GM18499 (cell line): ENCODE measurements at regions not wholly inside any gene's neighbourhood (a gene's known extent, or its start where the extent isn't known, plus 50 kb on each side); places are given as distances from the start of the nearest gene placed in this dataset.
"Not testable (repeated sequence)": the region's sequence is repeated elsewhere in the genome, so short reads cannot be mapped to it uniquely, and the experiment has no call there.

Experiments used
- ATAC-seq: cut with Tn5 transposase; IDR thresholded peaks from one replicate; pipeline ENCODE4 v1.9.1; 2021; ENCODE audit warnings: moderate number of reproducible peaks; ENCODE audit not compliant: insufficient read depth, unreplicated experiment

DNA sequence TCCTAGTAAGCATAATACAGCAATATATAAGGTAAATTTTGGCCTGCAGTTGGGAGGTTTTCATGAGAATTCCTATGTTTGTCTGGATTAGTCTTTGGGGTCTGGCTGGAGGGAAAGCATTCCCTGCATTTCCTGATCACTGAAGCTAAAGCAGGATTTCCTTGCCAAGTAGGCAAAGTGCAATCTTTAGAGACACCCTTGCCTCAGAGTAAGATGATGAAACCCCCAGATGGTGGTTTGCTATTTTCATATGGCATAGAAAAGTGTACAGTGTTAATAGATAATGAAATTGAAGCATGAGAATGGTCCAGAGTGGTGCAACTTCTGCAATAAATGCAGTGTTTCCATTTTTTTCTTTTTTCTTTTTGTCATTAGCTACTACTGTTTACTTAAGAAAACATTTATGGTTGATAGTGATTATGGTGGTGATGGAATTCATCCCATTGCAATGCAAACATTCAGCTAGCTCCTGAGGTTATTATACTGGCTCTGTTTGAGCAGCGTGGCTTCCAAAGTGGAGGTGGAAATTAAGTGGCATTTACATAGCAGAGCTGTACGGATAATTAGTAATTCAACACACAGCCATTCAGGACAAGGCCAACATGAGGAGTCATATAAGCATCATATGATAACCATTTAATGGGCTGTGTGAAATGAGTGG is 276.3 kb downstream of the DUSP6 start:
- no peak for ATAC-seq

DNA sequence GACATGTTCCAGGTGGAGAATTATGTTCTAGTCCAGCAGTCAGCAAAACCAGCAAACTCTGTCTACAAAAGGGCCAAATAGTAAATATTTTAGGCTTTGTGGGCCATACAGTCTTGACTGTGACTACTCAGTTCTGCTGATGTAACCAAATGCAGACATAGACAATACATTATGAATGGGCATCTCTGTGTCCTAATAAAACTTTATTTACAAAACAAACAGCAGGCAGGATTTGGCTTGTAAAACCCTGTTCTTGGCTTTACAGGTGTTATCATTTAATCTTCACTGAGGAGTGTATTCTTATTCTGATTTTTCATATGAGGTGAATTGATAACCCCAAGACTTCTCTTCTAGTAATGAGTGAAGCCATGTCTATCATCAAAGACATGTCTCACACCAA is 278.6 kb downstream of the DUSP6 start:
- ATAC-seq = no peak

GRCh38 chr12:89073027-89073398 is 279.3 kb downstream of the DUSP6 start:
- no peak for ATAC-seq

GRCh38 chr12:89072294-89073026 is 279.8 kb downstream of the DUSP6 start:
- ATAC-seq = no peak

- no peak for ATAC-seq
These were observed 281.7 kb downstream of the DUSP6 start for GRCh38 chr12:89070603-89071002.

DNA sequence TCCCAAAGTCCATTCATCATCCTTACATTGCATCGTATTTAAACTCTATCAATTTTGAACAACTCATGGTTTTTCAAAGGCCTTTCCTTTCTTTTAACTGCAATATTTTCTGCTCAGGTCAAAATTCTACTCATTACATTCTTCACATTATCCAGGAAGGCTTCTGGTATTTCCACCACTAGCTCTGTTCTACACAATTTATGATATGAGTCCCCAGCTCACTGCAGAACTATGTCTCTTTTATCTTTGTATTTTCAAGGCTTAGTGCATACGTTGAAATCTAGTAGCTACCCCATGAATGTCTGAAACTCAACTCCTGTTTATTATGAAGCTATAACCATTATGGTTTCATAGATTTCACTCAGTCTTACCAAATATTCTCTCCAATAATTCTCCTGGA is 282.9 kb downstream of the DUSP6 start:
- no peak for ATAC-seq

GRCh38 chr12:89067421-89068187 is 284.7 kb downstream of the DUSP6 start:
- no peak for ATAC-seq

- no peak for ATAC-seq
These were observed 287.5 kb downstream of the DUSP6 start for GRCh38 chr12:89064780-89065179.

DNA sequence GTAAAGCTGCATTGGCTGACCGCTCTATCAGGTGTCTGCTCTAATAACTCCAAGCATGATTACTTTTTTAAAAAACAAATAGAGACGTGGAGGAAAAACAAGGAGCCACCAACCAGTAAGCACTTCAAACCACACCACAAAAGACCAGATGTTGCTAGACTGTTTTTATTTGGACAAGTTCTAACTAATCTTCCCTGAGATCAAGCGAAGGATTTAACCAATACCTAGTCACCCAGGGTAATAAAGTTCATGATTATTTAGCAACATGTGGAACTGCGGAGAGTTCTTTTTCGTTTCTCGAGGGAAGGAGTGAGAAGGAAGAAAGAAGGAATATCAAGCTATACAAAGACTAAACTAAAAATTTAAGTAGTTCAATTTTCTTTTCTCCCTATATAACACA is 288.1 kb downstream of the DUSP6 start:
- ATAC-seq = no peak

- no peak for ATAC-seq
These were observed 289.3 kb downstream of the DUSP6 start for GRCh38 chr12:89062996-89063395.

- ATAC-seq = no peak
These were observed 292.4 kb downstream of the DUSP6 start for GRCh38 chr12:89059721-89060541.

- ATAC-seq = no peak
These were observed 293.2 kb downstream of the DUSP6 start for GRCh38 chr12:89059056-89059455.

- ATAC-seq = no peak
These were observed 293.9 kb downstream of the DUSP6 start for GRCh38 chr12:89058402-89058801.

- not testable (repeated sequence) for ATAC-seq
These were observed 298.5 kb downstream of the DUSP6 start for GRCh38 chr12:89053817-89054216.

DNA sequence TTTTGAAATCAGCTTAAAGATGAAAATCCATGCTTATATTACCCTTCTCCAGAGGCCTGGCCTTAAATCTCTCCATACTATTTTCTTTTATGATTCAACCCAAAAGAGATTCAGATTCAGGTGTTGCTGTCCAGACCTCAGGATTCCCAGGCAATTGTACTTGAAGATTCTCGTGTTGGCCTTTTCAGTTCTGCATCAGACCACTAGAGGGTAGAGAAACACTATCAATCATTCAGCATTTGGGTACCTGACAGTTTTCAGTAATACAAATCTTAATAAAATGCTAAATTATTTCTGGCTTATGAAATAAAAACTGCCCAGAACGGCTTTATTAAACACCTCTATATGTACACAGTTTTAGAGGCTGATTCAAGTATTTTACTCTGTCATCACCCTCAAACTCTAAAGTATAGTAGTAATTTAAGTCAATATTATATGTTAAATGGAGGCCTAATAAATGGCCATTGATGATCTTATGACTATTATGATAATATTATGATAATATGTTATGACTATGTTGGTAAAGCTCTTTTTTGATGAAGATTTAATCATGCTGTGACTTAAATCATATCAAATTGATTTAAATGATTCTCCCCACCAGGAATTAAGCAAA is 301.1 kb downstream of the DUSP6 start:
- peak; percentile 75 for ATAC-seq

DNA sequence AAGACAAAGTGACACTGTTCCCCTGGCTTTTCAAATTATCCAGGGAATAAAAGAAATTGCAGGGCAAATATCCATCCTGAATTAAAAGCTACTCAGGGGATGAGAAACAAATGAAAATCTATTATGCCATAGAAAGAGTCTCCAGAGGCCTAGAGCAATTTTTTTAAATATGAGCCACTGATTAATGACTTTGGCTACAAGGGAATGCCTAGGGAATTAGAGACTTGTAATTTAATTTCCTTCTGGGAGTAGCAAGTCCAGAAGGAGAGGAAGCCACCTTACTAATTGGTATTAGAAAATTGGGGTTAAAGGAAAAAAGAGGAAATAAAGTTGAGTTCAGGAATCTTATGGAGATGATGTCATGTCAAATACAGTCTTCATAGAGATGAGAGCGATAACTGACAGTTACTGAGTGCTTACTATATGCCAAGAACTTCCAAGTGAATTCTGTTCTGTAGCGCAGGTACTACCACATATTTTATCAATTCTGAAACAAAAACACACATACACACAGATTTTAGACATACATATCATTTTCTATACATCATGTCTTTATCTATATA is 304.4 kb downstream of the DUSP6 start:
- ATAC-seq = no peak

DNA sequence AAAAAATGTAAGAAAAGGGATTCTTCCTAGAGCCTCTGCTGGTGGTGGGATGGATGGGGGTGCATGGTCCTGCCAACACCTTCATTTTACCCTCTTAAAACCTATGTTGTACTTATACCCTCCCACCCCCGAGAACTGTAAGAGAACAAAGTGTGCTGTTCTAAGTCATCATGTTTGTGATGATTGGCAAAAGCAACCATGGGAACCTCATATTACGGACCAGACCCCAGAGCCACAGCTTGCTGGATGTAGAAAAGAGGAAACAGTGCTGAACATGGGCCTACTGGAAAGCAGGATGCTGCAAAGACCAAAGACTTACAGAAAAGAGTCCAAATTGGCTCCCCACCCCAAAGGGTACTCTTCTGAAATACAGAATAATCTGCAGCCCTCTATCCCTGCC is 311.2 kb downstream of the DUSP6 start:
- no peak for ATAC-seq

DNA sequence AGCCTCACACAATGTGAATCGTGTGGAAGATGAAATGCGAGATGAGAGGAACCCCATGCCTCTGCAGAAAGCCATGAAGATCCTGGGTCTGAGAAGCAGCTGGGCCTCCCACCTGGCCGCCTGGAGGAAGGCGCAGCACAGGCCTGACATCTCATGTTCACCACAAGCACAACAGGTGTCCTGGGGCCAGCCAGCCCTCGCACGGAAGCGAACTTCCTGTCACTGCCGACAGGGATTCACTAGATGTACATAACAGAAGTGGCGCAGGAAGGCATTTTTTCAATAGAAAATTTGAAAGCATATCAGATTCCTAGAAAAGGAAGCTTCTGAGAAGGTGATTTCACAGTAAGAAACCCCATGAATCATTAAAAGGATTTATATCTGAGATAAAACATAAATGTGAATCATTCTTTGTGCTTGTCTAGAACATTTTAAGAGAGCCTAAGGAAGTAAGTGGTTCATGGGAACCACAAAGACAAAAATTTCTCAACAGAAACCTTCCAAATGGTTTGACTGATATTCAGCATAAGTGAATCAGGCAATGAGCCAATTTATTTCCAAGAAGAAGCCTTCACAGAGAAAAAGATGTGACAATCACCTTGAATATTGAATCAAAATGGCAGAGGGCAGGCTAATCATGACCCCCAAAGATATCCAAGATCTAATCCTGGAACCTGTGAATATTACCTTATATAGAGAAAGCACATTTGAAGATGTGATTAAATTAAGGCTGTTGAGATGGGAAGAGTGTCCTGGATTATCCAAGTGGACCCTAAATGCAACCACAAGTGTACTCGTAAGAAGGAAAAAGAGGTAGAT is 311.9 kb downstream of the DUSP6 start:
- ATAC-seq = peak; percentile 98
